ENCODE measurements at regions not wholly inside any gene's neighbourhood (a gene's known extent, or its start where the extent isn't known, plus 50 kb on each side); places are given as distances from the start of the nearest gene placed in this dataset.
"Not testable (repeated sequence)": the region's sequence is repeated elsewhere in the genome, so short reads cannot be mapped to it uniquely, and the experiment has no call there.

DNA sequence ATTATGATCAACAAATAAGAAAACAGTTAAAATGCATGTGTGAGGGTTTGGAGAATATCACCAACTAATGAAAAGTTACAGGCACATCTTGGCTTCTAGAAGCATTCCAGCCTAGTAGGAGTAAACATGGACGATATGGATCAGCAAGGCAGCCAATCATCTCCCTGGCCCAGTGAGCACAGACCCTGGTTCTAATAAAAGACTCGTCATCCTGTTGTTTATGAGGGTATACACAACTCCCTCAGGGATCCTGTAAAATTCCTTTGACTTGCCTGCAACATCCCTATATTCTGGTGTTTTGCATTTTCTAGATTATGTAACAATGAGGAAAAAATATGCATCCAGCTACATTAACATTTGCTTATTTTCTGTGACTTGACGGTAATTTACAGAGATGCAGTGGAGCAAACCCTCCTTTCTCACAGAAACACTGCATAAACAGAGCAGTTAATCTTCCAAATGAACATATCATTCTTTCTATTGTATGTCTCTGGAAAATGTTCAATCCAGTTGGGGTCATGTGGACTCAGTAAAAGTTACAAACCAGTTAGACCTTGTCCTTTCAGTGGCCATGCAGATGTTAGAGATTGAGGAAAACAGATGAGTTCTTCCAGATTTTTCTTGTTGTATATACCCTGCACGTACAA lies 88.9 kb upstream of the NDP start:
- H3K9me3 Mint-ChIP-seq: no peaks in the 10 kb centered on the region
- no peaks in the 10 kb centered on the region for H3K4me1 Mint-ChIP-seq (ENCODE audit: low read depth in 2 of 2)
- DNase-seq (ENCODE audit: low spot score) (no peak), ATAC-seq (no peak)
- no peak overlapping the region for H3K27ac Mint-ChIP-seq
- no peak overlapping the region for H3K4me3 Mint-ChIP-seq
- H3K27me3 Mint-ChIP-seq: peaks cover 0 to 15% of the 10 kb centered on the region in 2 donors
- H3K36me3 Mint-ChIP-seq: no peaks in the 10 kb centered on the region

DNA sequence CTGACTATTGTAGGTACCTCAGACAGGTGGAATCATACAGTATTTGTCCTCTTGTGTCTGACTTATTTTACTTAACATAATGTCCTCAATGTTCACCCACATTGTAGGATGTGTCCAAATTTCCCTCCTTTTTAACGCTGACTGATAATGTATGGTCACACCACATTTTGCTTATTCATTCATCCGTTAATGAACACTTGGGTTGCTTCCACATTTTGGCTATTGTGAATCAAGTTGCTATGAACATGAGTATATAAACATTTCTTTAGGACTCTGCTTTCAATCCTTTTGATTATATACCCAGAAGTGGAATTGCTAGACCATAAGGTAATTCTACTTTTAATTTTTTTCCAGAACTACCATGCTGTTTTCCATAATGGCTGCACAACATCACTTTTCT lies 87.0 kb upstream of the NDP start:
- no peak for DNase-seq (ENCODE audit: low spot score)
- H3K9me3 Mint-ChIP-seq: no peaks in the 10 kb centered on the region
- H3K27ac Mint-ChIP-seq: no peak overlapping the region
- H3K4me1 Mint-ChIP-seq (ENCODE audit: low read depth in 2 of 2): peaks cover 10 to 14% of the 10 kb centered on the region in 2 donors
- H3K36me3 Mint-ChIP-seq: no peaks in the 10 kb centered on the region
- H3K4me3 Mint-ChIP-seq: no peak overlapping the region
- ATAC-seq: no peak
- H3K27me3 Mint-ChIP-seq: peaks cover 0 to 15% of the 10 kb centered on the region in 2 donors

DNA sequence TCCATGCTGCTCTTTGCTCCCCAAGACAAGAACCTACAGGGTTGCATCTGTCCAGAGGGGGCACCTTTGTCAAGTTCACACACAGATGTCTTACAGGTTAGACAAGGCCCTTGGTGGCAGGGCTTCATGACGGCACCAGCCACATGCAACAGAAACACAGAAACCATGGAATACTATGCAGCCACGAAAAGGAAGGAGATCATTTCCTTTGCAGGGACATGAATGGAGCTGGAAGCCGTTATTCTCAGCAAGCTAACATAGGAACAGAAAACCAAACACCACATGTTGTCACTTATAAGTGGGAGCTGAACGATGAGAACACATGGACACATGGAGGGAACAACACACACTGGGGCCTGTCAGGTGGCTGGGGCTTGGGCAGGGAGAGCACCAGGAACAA lies 85.1 kb upstream of the NDP start:
- Mint-ChIP-seq H3K4me3 (no peak overlapping the region), H3K36me3 (no peaks in the 10 kb centered on the region), H3K27ac (no peak overlapping the region), H3K27me3 (peaks cover 0 to 15% of the 10 kb centered on the region in 2 donors), H3K9me3 (no peaks in the 10 kb centered on the region), H3K4me1 (ENCODE audit: low read depth in 2 of 2) (peaks cover 16 to 18% of the 10 kb centered on the region in 2 donors)
- ATAC-seq (no peak), DNase-seq (ENCODE audit: low spot score) (no peak)

DNA sequence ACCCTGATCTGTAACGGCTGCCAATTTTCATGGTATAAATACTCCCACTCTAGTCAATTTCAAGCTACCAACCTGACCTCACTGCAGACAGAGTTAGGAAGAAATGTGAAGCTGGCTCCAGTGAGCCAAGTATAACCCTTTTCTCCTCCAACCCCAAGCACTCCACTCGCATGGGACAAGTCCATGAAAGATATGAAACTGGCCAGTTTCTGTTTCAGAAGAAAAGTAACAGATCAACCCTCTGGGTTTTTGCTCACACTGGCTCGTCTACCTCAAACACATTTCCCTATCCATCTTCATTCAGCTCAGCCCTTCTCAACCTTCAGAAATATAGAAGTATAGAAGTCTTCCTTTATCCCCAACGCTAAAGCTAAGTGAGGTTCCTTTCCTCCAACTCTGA lies 82.4 kb upstream of the NDP start:
- ATAC-seq (no peak), DNase-seq (ENCODE audit: low spot score) (no peak)
- no peaks in the 10 kb centered on the region for H3K9me3 Mint-ChIP-seq
- H3K4me3 Mint-ChIP-seq: peak overlapping the region; percentile 48
- no peaks in the 10 kb centered on the region for H3K36me3 Mint-ChIP-seq
- H3K27ac Mint-ChIP-seq: no peak overlapping the region
- H3K4me1 Mint-ChIP-seq (ENCODE audit: low read depth in 2 of 2): peaks cover 16 to 18% of the 10 kb centered on the region in 2 donors
- H3K27me3 Mint-ChIP-seq: peaks cover 0 to 10% of the 10 kb centered on the region in 2 donors

- Mint-ChIP-seq H3K27ac (no peak overlapping the region), H3K27me3 (peaks cover 0 to 8% of the 10 kb centered on the region in 2 donors), H3K4me3 (peak overlapping the region; percentile 48), H3K36me3 (no peaks in the 10 kb centered on the region), H3K4me1 (ENCODE audit: low read depth in 2 of 2) (peaks cover 16 to 18% of the 10 kb centered on the region in 2 donors), H3K9me3 (no peaks in the 10 kb centered on the region)
- no peak for DNase-seq (ENCODE audit: low spot score)
- ATAC-seq: no peak
Observed at GRCh38 chrX:44054863-44055601, 81.8 kb upstream of the NDP start.

GRCh38 chrX:44045106-44045505 lies 71.9 kb upstream of the NDP start:
- not testable (repeated sequence) for H3K4me3 Mint-ChIP-seq; DNase-seq (ENCODE audit: low spot score); H3K27ac Mint-ChIP-seq; H3K9me3 Mint-ChIP-seq; H3K36me3 Mint-ChIP-seq; ATAC-seq; H3K4me1 Mint-ChIP-seq (ENCODE audit: low read depth in 2 of 2)
- H3K27me3 Mint-ChIP-seq: peaks cover 0 to 11% of the 10 kb centered on the region in 2 donors

GRCh38 chrX:44043496-44043895 lies 70.3 kb upstream of the NDP start:
- Mint-ChIP-seq H3K4me1 (ENCODE audit: low read depth in 2 of 2) (peaks cover 0 to 6% of the 10 kb centered on the region in 2 donors), H3K9me3 (peaks cover 3% of the 10 kb centered on the region), H3K36me3 (no peaks in the 10 kb centered on the region), H3K27ac (no peak overlapping the region), H3K27me3 (peaks cover 0 to 16% of the 10 kb centered on the region in 2 donors), H3K4me3 (no peak overlapping the region)
- ATAC-seq (no peak), DNase-seq (ENCODE audit: low spot score) (no peak)

DNA sequence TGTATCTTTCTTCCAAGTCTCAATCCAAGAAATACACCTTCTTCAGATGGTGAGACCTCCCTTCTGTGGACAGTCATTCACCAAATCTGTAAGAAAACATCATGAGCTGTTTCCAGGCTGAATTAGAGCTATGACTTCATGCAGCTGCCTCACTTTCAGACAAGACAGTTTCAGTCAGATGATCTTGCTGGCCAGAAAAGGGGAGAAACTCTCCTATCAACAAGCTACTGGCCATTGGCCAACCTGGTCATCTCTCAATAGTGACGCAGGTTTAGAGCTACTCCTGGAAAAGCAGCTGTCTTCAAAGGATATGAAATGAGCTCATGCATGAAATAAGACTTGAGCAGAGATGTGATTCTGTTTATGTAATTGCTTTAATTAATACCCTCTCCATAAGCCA lies 69.6 kb upstream of the NDP start:
- Mint-ChIP-seq H3K4me1 (ENCODE audit: low read depth in 2 of 2) (peaks cover 0 to 6% of the 10 kb centered on the region in 2 donors), H3K9me3 (peaks cover 3% of the 10 kb centered on the region), H3K36me3 (no peaks in the 10 kb centered on the region), H3K27me3 (peaks cover 0 to 19% of the 10 kb centered on the region in 2 donors), H3K4me3 (no peak overlapping the region), H3K27ac (no peak overlapping the region)
- no peak for DNase-seq (ENCODE audit: low spot score)
- no peak for ATAC-seq

DNA sequence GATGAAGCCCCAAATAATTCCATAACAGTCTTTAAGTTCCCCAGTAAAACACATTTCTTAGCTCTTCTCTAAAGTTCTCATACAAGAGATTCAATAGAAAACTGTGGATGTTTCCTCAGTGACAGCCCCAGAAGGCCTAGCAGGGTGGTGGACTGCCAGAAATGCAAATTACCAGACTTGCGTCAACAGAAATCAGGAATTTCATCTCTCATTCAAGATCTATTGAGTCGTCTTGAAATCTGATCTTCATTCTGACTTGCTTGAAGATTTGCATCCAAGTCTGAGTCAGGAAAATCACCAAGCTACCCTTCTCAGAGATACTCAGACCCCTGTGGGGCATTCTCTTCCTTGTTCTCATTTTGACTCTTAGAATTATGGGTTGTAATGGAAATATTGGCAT lies 68.9 kb upstream of the NDP start:
- Mint-ChIP-seq H3K27me3 (peaks cover 0 to 15% of the 10 kb centered on the region in 2 donors), H3K4me3 (no peak overlapping the region), H3K27ac (no peak overlapping the region), H3K36me3 (no peaks in the 10 kb centered on the region), H3K4me1 (ENCODE audit: low read depth in 2 of 2) (peaks cover 0 to 6% of the 10 kb centered on the region in 2 donors), H3K9me3 (no peaks in the 10 kb centered on the region)
- DNase-seq (ENCODE audit: low spot score): no peak
- no peak for ATAC-seq

DNA sequence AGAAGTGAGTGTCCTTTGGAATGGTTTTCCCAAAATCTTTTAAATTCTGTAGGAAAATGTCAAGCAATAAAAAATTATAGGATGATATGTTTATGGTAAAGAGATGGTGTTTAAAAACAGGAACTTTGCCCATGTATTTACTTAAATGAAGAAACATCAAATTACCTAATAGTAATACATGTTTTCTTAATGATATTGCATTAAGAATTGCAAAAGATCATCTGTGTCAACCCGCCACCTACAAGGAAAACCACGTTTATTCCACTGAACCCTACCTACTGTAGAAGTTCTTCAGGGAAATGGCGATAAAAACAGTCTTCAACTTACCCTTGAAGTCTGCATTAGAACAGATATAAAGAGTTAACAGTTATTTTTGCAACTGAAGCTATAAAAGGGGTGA lies 67.2 kb upstream of the NDP start:
- Mint-ChIP-seq H3K36me3 (no peaks in the 10 kb centered on the region), H3K9me3 (no peaks in the 10 kb centered on the region), H3K27me3 (peaks cover 0 to 8% of the 10 kb centered on the region in 2 donors), H3K4me3 (no peak overlapping the region), H3K27ac (no peak overlapping the region), H3K4me1 (ENCODE audit: low read depth in 2 of 2) (peaks cover 0 to 6% of the 10 kb centered on the region in 2 donors)
- DNase-seq (ENCODE audit: low spot score) (no peak), ATAC-seq (no peak)

GRCh38 chrX:44039556-44039955 lies 66.4 kb upstream of the NDP start:
- Mint-ChIP-seq H3K4me1 (ENCODE audit: low read depth in 2 of 2) (peaks cover 0 to 6% of the 10 kb centered on the region in 2 donors), H3K9me3 (no peaks in the 10 kb centered on the region), H3K27me3 (peaks cover 0 to 8% of the 10 kb centered on the region in 2 donors), H3K4me3 (no peak overlapping the region), H3K27ac (no peak overlapping the region), H3K36me3 (no peaks in the 10 kb centered on the region)
- DNase-seq (ENCODE audit: low spot score): no peak
- no peak for ATAC-seq

GRCh38 chrX:44036336-44036735 lies 63.1 kb upstream of the NDP start:
- DNase-seq (ENCODE audit: low spot score): no peak
- Mint-ChIP-seq H3K27me3 (peaks cover 0 to 8% of the 10 kb centered on the region in 2 donors), H3K4me1 (ENCODE audit: low read depth in 2 of 2) (peaks cover 12 to 19% of the 10 kb centered on the region in 2 donors), H3K4me3 (no peak overlapping the region), H3K9me3 (no peaks in the 10 kb centered on the region), H3K36me3 (no peaks in the 10 kb centered on the region), H3K27ac (no peak overlapping the region)
- ATAC-seq: no peak

- peaks cover 12 to 13% of the 10 kb centered on the region in 2 donors for H3K4me1 Mint-ChIP-seq (ENCODE audit: low read depth in 2 of 2)
- H3K27ac Mint-ChIP-seq: no peak overlapping the region
- no peak for ATAC-seq
- no peaks in the 10 kb centered on the region for H3K36me3 Mint-ChIP-seq
- no peak for DNase-seq (ENCODE audit: low spot score)
- no peak overlapping the region for H3K4me3 Mint-ChIP-seq
- H3K27me3 Mint-ChIP-seq: peaks cover 0 to 8% of the 10 kb centered on the region in 2 donors
- no peaks in the 10 kb centered on the region for H3K9me3 Mint-ChIP-seq
Observed at GRCh38 chrX:44035571-44035970, 62.4 kb upstream of the NDP start.

- no peak for ATAC-seq
Observed at GRCh38 chrX:44032479-44032878, 59.3 kb upstream of the NDP start.

More at GRCh38 chrX:44032479-44032878, 59.3 kb upstream of the NDP start:
- Mint-ChIP-seq H3K4me1 (ENCODE audit: low read depth in 2 of 2) (peaks cover 12 to 13% of the 10 kb centered on the region in 2 donors), H3K27ac (peak overlapping the region; percentile 81), H3K27me3 (no peaks in the 10 kb centered on the region), H3K36me3 (no peaks in the 10 kb centered on the region), H3K9me3 (no peaks in the 10 kb centered on the region), H3K4me3 (peak overlapping the region; percentile 50)
- DNase-seq (ENCODE audit: low spot score): no peak
